IMR-90 (cell line): ENCODE measurements at regions not wholly inside any gene's neighbourhood (a gene's known extent, or its start where the extent isn't known, plus 50 kb on each side); places are given as distances from the start of the nearest gene placed in this dataset.

ENCODE experiments used
- ATAC-seq: fragments of 200-7000 bp; cut with Tn5 transposase; 2 replicates; pipeline ENCODE4 v1.9.1; 2020; ENCODE audit warnings: low read depth, mild to moderate bottlenecking, moderate library complexity
- BruUV-seq: library from RNA; stranded (reverse); fragments of 400-500 nt; replicated peaks from 2 replicates; lab custom pipeline; 2021; lab: Mats Ljungman, UMichigan
- CTCF ChIA-PET: fragments of 300-600 bp; formaldehyde crosslinking; extraction: SDS; loops from one replicate; lab custom pipeline; 2021; ENCODE audit warnings: antibody characterized with exemption; lab: Yijun Ruan, JAX
- POLR2A ChIA-PET: fragments of 300-600 bp; sonication (Branson Sonifier 250); formaldehyde crosslinking; loops from one replicate; lab custom pipeline; 2022; ENCODE audit warnings: antibody characterized with exemption; ENCODE audit not compliant: unreplicated experiment; lab: Charles Lee
- DNase-seq: peaks from one replicate; pipeline ENCODE4 v3.0.0; 2013
- H2AFZ ChIP-seq: replicated peaks from 2 replicates; pipeline ENCODE3; 2013; ENCODE audit warnings: low read length, mild to moderate bottlenecking; ENCODE audit not compliant: poor library complexity
- H2AK5ac ChIP-seq: 2 replicates; pipeline ENCODE4 v1.6.1; 2013; ENCODE audit warnings: low read depth, low read length, inconsistent platforms
- H2AK9ac ChIP-seq: replicated peaks from 2 replicates; pipeline ENCODE3; 2013; ENCODE audit warnings: mild to moderate bottlenecking, low read depth, low read length, moderate library complexity; ENCODE audit not compliant: poor library complexity
- H2BK120ac ChIP-seq: 2 replicates; pipeline ENCODE4 v1.6.1; 2013; ENCODE audit warnings: low read depth, low read length, inconsistent platforms
- H2BK15ac ChIP-seq: 3 replicates; pipeline ENCODE4 v1.6.1; 2013; ENCODE audit warnings: low read depth, low read length, inconsistent platforms
- H2BK20ac ChIP-seq: 2 replicates; pipeline ENCODE4 v1.6.1; 2013; ENCODE audit warnings: low read depth, mild to moderate bottlenecking, inconsistent platforms, low read length, moderate library complexity
- H2BK5ac ChIP-seq: 2 replicates; pipeline ENCODE4 v1.6.1; 2013; ENCODE audit warnings: mild to moderate bottlenecking, low read depth, low read length, inconsistent platforms; ENCODE audit not compliant: poor library complexity, severe bottlenecking
- H3K14ac ChIP-seq: replicated peaks from 2 replicates; pipeline ENCODE4 v1.6.1; 2013; ENCODE audit warnings: low read depth, low read length, inconsistent platforms
- H3K18ac ChIP-seq: 2 replicates; pipeline ENCODE4 v1.6.1; 2013; ENCODE audit warnings: low read depth, low read length, control low read depth
- H3K23ac ChIP-seq: 2 replicates; pipeline ENCODE4 v1.6.1; 2013; ENCODE audit warnings: low read depth, low read length, inconsistent platforms
- H3K27ac ChIP-seq: 2 replicates; pipeline ENCODE4 v1.5.1; 2013; ENCODE audit warnings: mild to moderate bottlenecking, control low read depth, low read length; ENCODE audit not compliant: insufficient read depth
- H3K27me3 ChIP-seq: 2 replicates; pipeline ENCODE4 v1.6.1; 2013; ENCODE audit warnings: low read length; ENCODE audit not compliant: control insufficient read depth, insufficient read depth
- H3K36me3 ChIP-seq: 2 replicates; pipeline ENCODE4 v1.6.1; 2013; ENCODE audit warnings: low read length, mixed read lengths; ENCODE audit not compliant: control insufficient read depth, insufficient read depth
- H3K4ac ChIP-seq: 2 replicates; pipeline ENCODE4 v1.6.1; 2013; ENCODE audit warnings: low read depth, low read length, inconsistent platforms
- H3K4me1 ChIP-seq: 2 replicates; pipeline ENCODE4 v1.6.1; 2013; ENCODE audit warnings: low read length, mixed read lengths; ENCODE audit not compliant: control insufficient read depth, insufficient read depth
- H3K4me2 ChIP-seq: 2 replicates; pipeline ENCODE4 v1.6.1; 2013; ENCODE audit warnings: low read depth, mild to moderate bottlenecking, control low read depth, low read length, moderate library complexity
- H3K4me3 ChIP-seq: 2 replicates; pipeline ENCODE4 v1.5.1; 2013; ENCODE audit warnings: low read depth, mild to moderate bottlenecking, control low read depth, low read length, moderate library complexity; ENCODE audit not compliant: insufficient read depth
- H3K56ac ChIP-seq: 2 replicates; pipeline ENCODE4 v1.6.1; 2013; ENCODE audit warnings: low read length, inconsistent platforms; ENCODE audit not compliant: insufficient read depth; ENCODE audit errors: extremely low read depth
- H3K79me1 ChIP-seq, 2 experiments: 2 replicates each; pipeline ENCODE4 v1.6.1; 2013; ENCODE audit warnings: low read length in 2 of 2, inconsistent platforms in 1 of 2, low read depth in 1 of 2
- H3K9ac ChIP-seq: 2 replicates; pipeline ENCODE4 v1.6.1; 2013; ENCODE audit warnings: low read depth, low read length, control low read depth
- H3K9me1 ChIP-seq: 2 replicates; pipeline ENCODE4 v1.6.1; 2013; ENCODE audit warnings: low read length, inconsistent platforms; ENCODE audit not compliant: insufficient read depth
- H3K9me3 ChIP-seq: 2 replicates; pipeline ENCODE4 v1.6.1; 2013; ENCODE audit warnings: low read length; ENCODE audit not compliant: control insufficient read depth, insufficient read depth
- H4K20me1 ChIP-seq: 2 replicates; pipeline ENCODE4 v1.6.1; 2013; ENCODE audit warnings: low read length, inconsistent platforms; ENCODE audit not compliant: insufficient read depth
- H4K5ac ChIP-seq: 2 replicates; pipeline ENCODE4 v1.6.1; 2013; ENCODE audit warnings: mild to moderate bottlenecking, low read depth, low read length, control low read depth
- H4K8ac ChIP-seq, 2 experiments: 2 replicates each; pipeline ENCODE4 v1.6.1; 2013; ENCODE audit warnings: low read depth in 2 of 2, low read length in 2 of 2, control low read depth in 1 of 2, inconsistent platforms in 1 of 2
- H4K91ac ChIP-seq: 2 replicates; pipeline ENCODE4 v1.6.1; 2013; ENCODE audit warnings: low read depth, low read length, inconsistent platforms; ENCODE audit not compliant: insufficient read depth
- MXI1 ChIP-seq: IDR thresholded peaks from 2 replicates; pipeline ENCODE4 v1.6.1; 2012; ENCODE audit warnings: low read depth, mild to moderate bottlenecking, low read length, moderate library complexity, borderline replicate concordance
- RAD21 ChIP-seq: IDR thresholded peaks from 2 replicates; pipeline ENCODE4 v1.6.1; 2012; ENCODE audit warnings: low read length, improper control_type of control experiment
- USF2 ChIP-seq: fragments of 150-350 bp; IDR thresholded peaks from 2 replicates; pipeline ENCODE4 v1.6.1; 2017; ENCODE audit warnings: mild to moderate bottlenecking, antibody characterized with exemption, low read length, low read depth
- WGBS, 2 experiments: methylation state at CpG; one replicate each; pipeline versions ENCODE4 v1.1.5 to v1.1.7; 2013; ENCODE audit warnings: missing lambda C conversion rate in 2 of 2; ENCODE audit not compliant: insufficient read length in 1 of 2; ENCODE audit errors: extremely low coverage in 2 of 2; 5-methylcytosine and 5-hydroxymethylcytosine counted together
- dilution Hi-C: fragments of 300-500 bp; cut with HindIII; formaldehyde crosslinking; loops from one replicate; pipeline ENCODE4 v1.14.3; 2018; ENCODE audit warnings: low sequenced_read_pairs; ENCODE audit not compliant: unreplicated experiment
- in situ Hi-C: fragments of 300-500 bp; cut with MboI; formaldehyde crosslinking; loops from 3 replicates; pipeline ENCODE4 v1.14.3; 2019; ENCODE audit warnings: low sequenced_read_pairs, inconsistent platforms, mixed read lengths
- intact Hi-C: fragments of 100-400 bp; cut with micrococcal nuclease; formaldehyde crosslinking; loops from 2 replicates; pipeline ENCODE4 v1.10.0; 2022

- H3K18ac ChIP-seq, result no peak overlapping the region
- no peaks in the 10 kb centered on the region for H3K27me3 ChIP-seq
- no peaks in the 10 kb centered on the region for H3K79me1 ChIP-seq
- no peak overlapping the region for H3K56ac ChIP-seq
- H4K5ac ChIP-seq, result no peak overlapping the region
- H4K20me1 ChIP-seq, result no peaks in the 10 kb centered on the region
- WGBS, 2 experiments, result 80% methylated on average over 1 of the region's 2 CpGs; no CpG with 5 or more reads in 1 of the 2 experiments
- H2BK15ac ChIP-seq, result no peak overlapping the region
- ChIA-PET CTCF (no interaction called here), POLR2A (interaction anchor here (0.6 kb wide), 1 partner anchor 26 kb away, joined by 3 read pairs; no protein-coding TSS in a partner anchor)
- DNase-seq (no peak), ATAC-seq (no peak)
- H3K36me3 ChIP-seq, result no peaks in the 10 kb centered on the region
- no peak overlapping the region for H3K27ac ChIP-seq
- no peak overlapping the region for H4K91ac ChIP-seq
- H3K4me2 ChIP-seq, result no peak overlapping the region
- TF ChIP-seq RAD21, result no peak
- TF ChIP-seq MXI1, result no peak
- no peak for TF ChIP-seq USF2
- H3K4me1 ChIP-seq, result no peaks in the 10 kb centered on the region
- H2AK9ac ChIP-seq, result no peak overlapping the region
- intact Hi-C loops, result no loop called here
- no peak overlapping the region for H3K4ac ChIP-seq
- H3K9ac ChIP-seq, result no peak overlapping the region
- no TSS peak for BruUV-seq
- H3K23ac ChIP-seq, result no peak overlapping the region
- H2AK5ac ChIP-seq, result no peak overlapping the region
- H3K4me3 ChIP-seq, result no peak overlapping the region
- H2BK120ac ChIP-seq, result no peak overlapping the region
- H2BK20ac ChIP-seq, result no peak overlapping the region
- H3K9me3 ChIP-seq, result no peaks in the 10 kb centered on the region
- H4K8ac ChIP-seq, result no peak overlapping the region
- no peak overlapping the region for H3K14ac ChIP-seq
- in situ Hi-C loops, result no loop called here
- H2BK5ac ChIP-seq, result no peak overlapping the region
- dilution Hi-C loops, result no loop called here
- no peaks in the 10 kb centered on the region for H3K9me1 ChIP-seq
- no peak overlapping the region for H2AFZ ChIP-seq
Observed at GRCh38 chr5:8560776-8561175, 691.8 kb downstream of the MTRR start.
